K562 (cell line): ENCODE measurements at regions not wholly inside any gene's neighbourhood (a gene's known extent, or its start where the extent isn't known, plus 50 kb on each side); places are given as distances from the start of the nearest gene placed in this dataset.

Source experiments
- ATAC-seq: fragments of 200-7000 bp; cut with Tn5 transposase; 3 replicates; pipeline ENCODE4 v1.9.1; 2020; ENCODE audit warnings: moderate library complexity
- BruUV-seq: library from RNA; stranded (reverse); fragments of 400-500 nt; replicated peaks from 2 replicates; lab custom pipeline; 2021; lab: Mats Ljungman, UMichigan
- CTCF ChIA-PET: fragments of 300-600 bp; formaldehyde crosslinking; extraction: SDS; loops from one replicate; lab custom pipeline; 2021; ENCODE audit warnings: low intra/inter-chr PET ratio; lab: Yijun Ruan, JAX
- POLR2A ChIA-PET: fragments of 300-600, 350-650 bp; sonication (Branson Sonifier 250); formaldehyde crosslinking; extraction: SDS; loops from one replicate; lab custom pipeline; 2021; ENCODE audit warnings: antibody characterized with exemption, inconsistent platforms; lab: Yijun Ruan, JAX
- DNase-seq, 4 experiments: peaks; one replicate each; pipeline versions ENCODE4 v3.0.0 to v3.0.0-alpha.2; 2011 to 2018; ENCODE audit warnings: low spot score in 3 of 4, mixed read lengths in 3 of 4; ENCODE audit errors: extremely low read depth in 1 of 4
- FAIRE-seq: peaks from 2 replicates; lab custom pipeline; 2011; peaks lifted over from hg19 to GRCh38; lab: Jason Lieb, UNC
- H2AFZ ChIP-seq: 2 replicates; pipeline ENCODE4 v1.6.0; 2011; ENCODE audit warnings: low read depth, low read length, control low read depth, inconsistent platforms
- H3K27ac ChIP-seq: fragments of 200-600 bp; 3 replicates; pipeline ENCODE4 v1.8.0; 2011; ENCODE audit warnings: low read depth, mild to moderate bottlenecking, control low read depth, inconsistent platforms, low read length, moderate library complexity, mixed read lengths; ENCODE audit errors: extremely low read depth
- H3K27me3 ChIP-seq, 2 experiments: fragments of 300-600 bp in 1 of 2; 2 replicates in 1 of 2; 3 replicates in 1 of 2; pipeline versions ENCODE4 v1.6.0 to v1.8.0; 2011; ENCODE audit warnings: inconsistent platforms in 2 of 2, low read length in 2 of 2, mild to moderate bottlenecking in 1 of 2, mixed read lengths in 1 of 2, moderate library complexity in 1 of 2; ENCODE audit not compliant: control insufficient read depth in 2 of 2, insufficient read depth in 2 of 2
- H3K36me3 ChIP-seq: fragments of 300-600 bp; 3 replicates; pipeline ENCODE4 v1.8.0; 2011; ENCODE audit warnings: mild to moderate bottlenecking, low read length, inconsistent platforms; ENCODE audit not compliant: control insufficient read depth, insufficient read depth
- H3K4me1 ChIP-seq, 2 experiments: fragments of 200-600 bp in 1 of 2; replicated peaks in 1 of 2; 2 replicates in 1 of 2; 3 replicates in 1 of 2; pipeline versions ENCODE4 v1.5.1 to v1.8.0; 2011; ENCODE audit warnings: inconsistent platforms in 2 of 2, low read length in 2 of 2, mild to moderate bottlenecking in 1 of 2, mixed read lengths in 1 of 2, moderate library complexity in 1 of 2; ENCODE audit not compliant: control insufficient read depth in 2 of 2, insufficient read depth in 2 of 2
- H3K4me2 ChIP-seq: 2 replicates; pipeline ENCODE4 v1.6.1; 2011; ENCODE audit warnings: low read length, control low read depth, inconsistent platforms, mixed read lengths; ENCODE audit not compliant: insufficient read depth
- H3K4me3 ChIP-seq: fragments of 200-600 bp; sonication (generic), shearing (Covaris generic); 2 replicates; pipeline ENCODE4 v1.5.1; 2016; ENCODE audit warnings: control low read depth, inconsistent platforms
- H3K79me2 ChIP-seq: fragments of 200-600 bp; 3 replicates; pipeline ENCODE4 v1.8.0; 2011; ENCODE audit warnings: low read length, inconsistent platforms; ENCODE audit not compliant: control insufficient read depth, insufficient read depth
- H3K9ac ChIP-seq, 2 experiments: 2 replicates each; pipeline versions ENCODE4 v1.6.0 to v1.6.1; 2011; ENCODE audit warnings: low read depth in 2 of 2, low read length in 2 of 2, control low read depth in 1 of 2, inconsistent platforms in 1 of 2, mild to moderate bottlenecking in 1 of 2, mixed read lengths in 1 of 2; ENCODE audit not compliant: insufficient read depth in 1 of 2
- H3K9me1 ChIP-seq: one replicate; pipeline ENCODE4 v1.6.0; 2011; ENCODE audit warnings: inconsistent platforms, mild to moderate bottlenecking, low read length, moderate library complexity; ENCODE audit not compliant: control insufficient read depth, insufficient read depth
- H3K9me3 ChIP-seq: replicated peaks from 2 replicates; pipeline ENCODE4 v1.5.1; 2011; ENCODE audit warnings: low read depth, low read length, inconsistent platforms; ENCODE audit not compliant: control insufficient read depth, insufficient read depth
- H4K20me1 ChIP-seq: replicated peaks from 2 replicates; pipeline ENCODE4 v1.6.1; 2011; ENCODE audit warnings: low read length, inconsistent platforms, mixed read lengths; ENCODE audit not compliant: control insufficient read depth, insufficient read depth
- BMI1 ChIP-seq: fragments of 150-350 bp; IDR thresholded peaks from 2 replicates; pipeline ENCODE4 v1.6.1; 2014; ENCODE audit warnings: low read length
- CTCF ChIP-seq, 3 experiments: IDR thresholded peaks in 2 of 3; conservative IDR thresholded peaks in 1 of 3; 2 replicates each; pipeline ENCODE4 v1.5.1; 2011 to 2012; ENCODE audit warnings: low read length in 3 of 3, mild to moderate bottlenecking in 3 of 3, control low read depth in 2 of 3, improper control_type of control experiment in 1 of 3, inconsistent platforms in 1 of 3, low read depth in 1 of 3, mixed read lengths in 1 of 3, moderate library complexity in 1 of 3; ENCODE audit not compliant: insufficient read depth in 2 of 3
- HMBOX1 ChIP-seq: sonication (generic); IDR thresholded peaks from 2 replicates; pipeline ENCODE4 v1.6.1; 2016
- RAD21 ChIP-seq, 2 experiments: fragments of 250-450 bp in 1 of 2; fragments of 450-650 bp in 1 of 2; sonication (Bioruptor Pico) in 1 of 2; formaldehyde crosslinking in 1 of 2; IDR thresholded peaks in 1 of 2; conservative IDR thresholded peaks in 1 of 2; 2 replicates each; pipeline versions ENCODE4 v1.4.0 to v1.8.0; 2020 to 2022; ENCODE audit warnings: mild to moderate bottlenecking in 2 of 2, moderate library complexity in 1 of 2
- REST ChIP-seq, 2 experiments: fragments of 450-650 bp; formaldehyde crosslinking in 1 of 2; IDR thresholded peaks; 2 replicates each; pipeline versions ENCODE4 v1.4.0 to v1.6.1; 2014 to 2020; ENCODE audit warnings: mild to moderate bottlenecking in 2 of 2, borderline replicate concordance in 1 of 2, low read depth in 1 of 2
- VEZF1 ChIP-seq: fragments of 200-800 bp; sonication (Bioruptor generic); IDR thresholded peaks from 2 replicates; pipeline ENCODE4 v1.6.1; 2017; ENCODE audit warnings: missing genetic modification characterization, missing compliant biosample characterization
- ZNF384 ChIP-seq: IDR thresholded peaks from 2 replicates; pipeline ENCODE4 v1.6.1; 2012; ENCODE audit warnings: low read depth, low read length, improper control_type of control experiment
- ZNF436 ChIP-seq: fragments of 250-450, 450-650 bp; sonication (Bioruptor Pico); formaldehyde crosslinking; IDR thresholded peaks from 2 replicates; pipeline ENCODE4 v1.7.0; 2020; ENCODE audit warnings: mild to moderate bottlenecking
- WGBS: fragments of 100-300 bp; shearing (Covaris generic); methylation state at CpG from one replicate; pipeline ENCODE4 v1.1.6; 2016; ENCODE audit warnings: low coverage, mixed read lengths; ENCODE audit not compliant: insufficient coverage; ENCODE audit errors: missing lambda C conversion rate; 5-methylcytosine and 5-hydroxymethylcytosine counted together
- in situ Hi-C: fragments of 300-500 bp; cut with MboI; formaldehyde crosslinking; loops from 4 replicates; pipeline ENCODE4 v1.15.0; 2018; ENCODE audit warnings: inconsistent platforms, mixed read lengths
- intact Hi-C: fragments of 100-400 bp; cut with micrococcal nuclease; formaldehyde crosslinking; loops from 2 replicates; pipeline ENCODE4 v1.14.2; 2022

GRCh38 chr2:64792300-64792699 lies 138.6 kb upstream of the SERTAD2 start:
- 6% methylated on average over 1 of the region's 1 CpG for WGBS
- Histone ChIP-seq H3K79me2 (no peaks in the 10 kb centered on the region), H3K27ac (no peak overlapping the region), H2AFZ (no peak overlapping the region), H4K20me1 (no peaks in the 10 kb centered on the region), H3K4me3 (no peak overlapping the region), H3K9ac (no peak overlapping the region), H3K36me3 (no peaks in the 10 kb centered on the region), H3K4me1 (peaks cover 6 to 8% of the 10 kb centered on the region in 2 experiments; a peak in 2 of 5 replicates), H3K9me3 (no peaks in the 10 kb centered on the region), H3K4me2 (no peak overlapping the region), H3K9me1 (no peaks in the 10 kb centered on the region), H3K27me3 (peaks cover 0 to 11% of the 10 kb centered on the region in 2 experiments; a peak in 4 of 5 replicates)
- ChIA-PET POLR2A (interaction anchor here (0.6 kb wide), 1 partner anchor 519 kb away, joined by 3 read pairs; no protein-coding TSS in a partner anchor), CTCF (interaction anchor here (1.2 kb wide), 1 partner anchor 146 kb away, joined by 5 read pairs; no protein-coding TSS in a partner anchor)
- TF ChIP-seq ZNF384 (peak; percentile 92), VEZF1 (CRISPR knock-in tag) (0 out of 2 replicates have a peak, but pooled peaks have one; percentile 14), BMI1 (no peak), HMBOX1 (peak; percentile 47; the same call in 1 of the 2 replicates), RAD21 (CRISPR knock-in tag; conservative IDR thresholded peaks at IDR 0.05 in 1 of 2, IDR thresholded peaks at IDR 0.05 in 1 of 2) (peak in 1 of 2 experiments; percentile 47; a peak in 2 of 4 replicates), ZNF436 (CRISPR knock-in tag) (no peak), REST (IDR thresholded peaks at IDR 0.05; ENCODE audit: borderline replicate concordance) (peak; percentile 56; the same call in 1 of the 2 replicates), REST (CRISPR knock-in tag; IDR thresholded peaks at IDR 0.05; ENCODE audit: low read depth) (no peak), CTCF (IDR thresholded peaks at IDR 0.05 in 2 of 3, conservative IDR thresholded peaks at IDR 0.05 in 1 of 3; ENCODE audit: insufficient read depth in 2 of 3, low read depth in 1 of 3, low read length in 3 of 3) (peak; percentile 33 to 55 (median 34); a peak in 3 of 6 replicates)
- peak; percentile 77 for ATAC-seq
- BruUV-seq: no TSS peak
- peak; percentile 46 for FAIRE-seq
- intact Hi-C loops: loop anchor here (1.0 kb wide), 1 partner anchor 146 kb away; no protein-coding TSS in a partner anchor
- in situ Hi-C loops: no loop called here
- DNase-seq: peak in 2 of 4 experiments; percentile 19 to 30
